Testis (tissue), 2 donors: ENCODE measurements at regions not wholly inside any gene's neighbourhood (a gene's known extent, or its start where the extent isn't known, plus 50 kb on each side); places are given as distances from the start of the nearest gene placed in this dataset.
A peak's percentile ranks its signal among the peaks of the same experiment; 100 is the strongest.

Experiments used
- DNase-seq: peaks from one replicate; pipeline ENCODE4 v3.0.0-alpha.2; 2019
- H3K27ac ChIP-seq, 2 donors: fragments of 200-600 bp; sonication (generic); one replicate each; pipeline ENCODE4 v1.5.1; 2019
- H3K27me3 ChIP-seq: fragments of 200-600 bp; sonication (generic); one replicate; pipeline ENCODE4 v1.5.1; 2019
- H3K36me3 ChIP-seq: fragments of 200-600 bp; sonication (generic); one replicate; pipeline ENCODE4 v1.5.1; 2017; ENCODE audit warnings: low read depth; ENCODE audit errors: missing control alignments
- H3K4me1 ChIP-seq: fragments of 200-600 bp; sonication (generic); one replicate; pipeline ENCODE4 v1.5.1; 2019
- H3K4me3 ChIP-seq, 2 donors: fragments of 200-600 bp; sonication (generic); one replicate each; pipeline ENCODE4 v1.5.1; 2017 to 2019
- H3K9me3 ChIP-seq: fragments of 200-600 bp; sonication (generic); one replicate; pipeline ENCODE4 v1.5.1; 2017
- POLR2A ChIP-seq: fragments of 450-650 bp; IDR thresholded peaks from one replicate; pipeline ENCODE4 v1.6.1; 2017; ENCODE audit warnings: antibody characterized with exemption, mild to moderate bottlenecking, moderate library complexity
- WGBS, 2 donors: methylation state at CpG; one replicate each; pipeline ENCODE4 v1.1.5; 2018; 5-methylcytosine and 5-hydroxymethylcytosine counted together
- intact Hi-C: fragments of 100-400 bp; cut with DNase I; formaldehyde crosslinking; loops from one replicate; pipeline ENCODE4 v1.15.1; 2023; ENCODE audit warnings: low total_unique reads
- TF ChIP-seq, protein P1 (sequence below), 3 experiments: fragments of 450-650 bp in 2 of 3; fragments of 200-600 bp in 1 of 3; sonication (generic) in 1 of 3; IDR thresholded peaks; one replicate each; pipeline ENCODE4 v1.5.1; 2016 to 2019; ENCODE audit warnings: antibody characterized with exemption in 3 of 3, mild to moderate bottlenecking in 2 of 3, moderate library complexity in 1 of 3

DNA sequence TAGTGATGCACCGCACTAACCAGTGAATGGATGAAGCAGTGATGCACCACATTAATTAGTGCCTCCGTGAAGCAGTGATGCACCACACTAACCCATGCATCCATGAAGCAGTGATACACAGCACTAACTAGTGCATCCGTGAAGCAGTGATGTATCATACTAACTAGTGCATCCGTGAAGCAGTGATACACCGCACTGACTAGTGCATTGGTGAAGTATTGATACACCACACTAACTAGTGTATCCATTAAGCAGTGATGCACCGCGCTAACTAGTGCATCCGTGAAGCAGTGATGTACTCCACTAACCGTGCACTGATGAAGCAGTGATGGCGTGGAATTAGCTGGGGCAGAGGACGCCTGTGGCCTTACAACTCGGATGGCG is 80.6 kb upstream of the NKD1 start:
- Histone ChIP-seq H3K4me1 (no peaks in the 10 kb centered on the region), H3K27ac (no peak overlapping the region), H3K27me3 (no peaks in the 10 kb centered on the region), H3K36me3 (no peaks in the 10 kb centered on the region), H3K9me3 (no peaks in the 10 kb centered on the region), H3K4me3 (peak overlapping the region; percentile 7 to 45)
- DNase-seq: no peak
- TF ChIP-seq, protein P1, sequence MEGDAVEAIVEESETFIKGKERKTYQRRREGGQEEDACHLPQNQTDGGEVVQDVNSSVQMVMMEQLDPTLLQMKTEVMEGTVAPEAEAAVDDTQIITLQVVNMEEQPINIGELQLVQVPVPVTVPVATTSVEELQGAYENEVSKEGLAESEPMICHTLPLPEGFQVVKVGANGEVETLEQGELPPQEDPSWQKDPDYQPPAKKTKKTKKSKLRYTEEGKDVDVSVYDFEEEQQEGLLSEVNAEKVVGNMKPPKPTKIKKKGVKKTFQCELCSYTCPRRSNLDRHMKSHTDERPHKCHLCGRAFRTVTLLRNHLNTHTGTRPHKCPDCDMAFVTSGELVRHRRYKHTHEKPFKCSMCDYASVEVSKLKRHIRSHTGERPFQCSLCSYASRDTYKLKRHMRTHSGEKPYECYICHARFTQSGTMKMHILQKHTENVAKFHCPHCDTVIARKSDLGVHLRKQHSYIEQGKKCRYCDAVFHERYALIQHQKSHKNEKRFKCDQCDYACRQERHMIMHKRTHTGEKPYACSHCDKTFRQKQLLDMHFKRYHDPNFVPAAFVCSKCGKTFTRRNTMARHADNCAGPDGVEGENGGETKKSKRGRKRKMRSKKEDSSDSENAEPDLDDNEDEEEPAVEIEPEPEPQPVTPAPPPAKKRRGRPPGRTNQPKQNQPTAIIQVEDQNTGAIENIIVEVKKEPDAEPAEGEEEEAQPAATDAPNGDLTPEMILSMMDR (IDR thresholded peaks at IDR 0.05): no peak
- TF ChIP-seq POLR2A: no peak
- 33 to 41% methylated on average over 7 to 13 of the region's 13 CpGs for WGBS, 2 donors
- intact Hi-C loops: no loop called here

DNA sequence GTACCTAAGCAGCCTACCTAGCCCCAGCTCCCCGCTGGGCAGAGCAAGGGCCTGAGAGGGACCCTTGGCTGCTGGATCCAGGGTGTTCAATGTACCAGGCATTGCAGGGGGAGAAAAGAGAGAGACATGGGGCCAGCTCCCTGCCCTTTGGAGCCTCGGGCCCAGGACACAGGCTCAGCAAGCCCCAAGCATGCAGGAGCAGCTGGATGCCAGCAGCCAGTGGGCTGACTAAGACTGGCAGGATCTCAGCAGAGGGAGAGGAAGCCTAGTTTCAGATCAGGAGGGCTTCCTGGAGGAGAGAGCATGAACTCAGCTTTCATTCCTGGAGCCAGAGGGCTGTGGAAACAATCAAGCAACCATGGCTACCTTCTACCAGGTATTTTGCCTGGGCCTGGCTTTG is 82.0 kb upstream of the NKD1 start:
- 97% methylated on average over 2 of the region's 2 CpGs; no CpG with 5 or more reads in 1 of the 2 donors for WGBS, 2 donors
- Histone ChIP-seq H3K4me3 (no peak overlapping the region), H3K9me3 (no peaks in the 10 kb centered on the region), H3K4me1 (no peaks in the 10 kb centered on the region), H3K36me3 (no peaks in the 10 kb centered on the region), H3K27me3 (no peaks in the 10 kb centered on the region), H3K27ac (no peak overlapping the region)
- no peak for DNase-seq
- intact Hi-C loops: no loop called here
- TF ChIP-seq POLR2A: no peak
- TF ChIP-seq, protein P1 (IDR thresholded peaks at IDR 0.05): no peak

DNA sequence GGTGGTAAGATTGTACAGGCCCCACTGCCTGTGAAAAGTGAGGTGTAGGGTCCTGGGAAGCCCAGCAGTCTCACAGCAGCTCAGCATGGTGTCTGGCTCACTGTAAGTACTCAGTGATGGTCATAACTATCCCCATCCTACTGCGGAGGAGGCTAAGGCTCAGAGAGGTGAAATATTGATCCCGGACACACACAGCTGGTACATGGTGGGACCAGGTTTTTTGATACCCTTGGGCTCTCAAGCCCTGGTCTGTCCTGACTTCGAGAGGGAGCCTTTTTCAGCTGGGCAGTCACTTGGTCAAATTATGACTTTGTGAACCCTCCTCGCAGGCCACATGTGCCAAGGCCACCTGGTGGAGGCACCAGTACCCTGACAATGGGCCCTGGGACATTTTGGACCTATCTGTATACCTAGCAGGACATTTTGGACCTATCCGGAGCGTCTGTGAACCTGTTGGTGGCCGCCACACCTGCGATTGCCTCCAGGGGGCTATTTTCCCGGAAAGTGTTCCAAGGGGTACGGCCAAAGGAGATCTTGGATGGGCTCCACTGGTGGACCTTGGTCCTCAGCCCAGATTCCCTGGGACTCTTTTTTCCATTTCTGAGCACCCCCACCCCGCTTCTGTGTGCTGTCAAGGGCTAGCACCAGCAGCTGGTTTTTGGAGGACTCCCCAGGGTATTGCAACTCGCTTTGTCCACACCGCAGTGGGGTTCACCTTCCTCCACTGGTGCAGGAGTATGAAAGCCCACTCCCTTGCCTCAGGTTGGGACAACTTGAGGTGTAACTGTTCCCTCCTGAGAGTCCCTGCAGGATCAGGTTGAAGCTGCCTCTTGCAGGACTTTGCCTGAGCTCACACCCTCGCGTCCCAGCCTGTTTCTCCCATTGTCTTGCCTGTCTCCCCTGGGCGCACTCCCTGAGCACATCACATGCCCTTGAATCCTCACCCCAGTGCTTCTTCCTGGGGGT is 83.6 kb upstream of the NKD1 start:
- 74 to 89% methylated on average over 3 to 16 of the region's 16 CpGs for WGBS, 2 donors

DNA sequence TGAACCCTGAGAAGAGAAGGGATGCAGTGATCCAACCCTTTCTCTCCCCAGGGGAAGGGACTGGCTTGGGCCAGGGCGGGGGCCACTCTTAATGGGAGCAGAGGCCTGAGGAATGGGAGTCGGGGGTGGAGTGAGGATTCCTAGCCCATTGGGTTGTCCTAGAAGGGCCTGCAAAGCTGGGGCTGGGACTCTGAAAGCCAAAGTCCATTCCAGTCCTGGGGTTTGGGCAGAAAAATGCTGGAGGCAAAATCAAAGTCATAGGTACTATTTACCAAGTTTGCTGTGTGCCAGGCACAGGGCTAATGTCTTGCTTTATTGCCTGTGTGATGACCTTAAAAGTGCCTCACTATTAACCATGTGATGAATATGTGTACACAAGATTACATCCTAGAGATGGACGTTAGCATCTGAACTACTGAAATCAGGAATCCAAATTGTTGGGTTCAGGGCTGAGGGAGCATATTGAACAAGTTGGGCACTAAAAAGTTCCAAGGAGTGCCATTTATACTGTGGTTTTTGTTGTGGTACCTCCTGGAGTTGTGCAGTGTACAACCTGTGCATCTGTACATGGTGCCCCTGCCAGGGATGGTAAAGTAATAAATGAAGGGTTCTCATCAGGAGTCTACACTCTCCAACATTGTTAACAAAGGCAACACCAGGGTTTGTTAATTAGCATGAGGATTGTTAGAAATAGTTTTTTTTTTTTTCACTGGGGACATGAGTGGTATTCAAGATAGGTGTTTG is 84.4 kb upstream of the NKD1 start:
- TF ChIP-seq, protein P1 (IDR thresholded peaks at IDR 0.05): no peak
- no peak for TF ChIP-seq POLR2A
- WGBS, 2 donors: 70 to 85% methylated on average over 3 of the region's 3 CpGs
- Histone ChIP-seq H3K27me3 (no peaks in the 10 kb centered on the region), H3K9me3 (no peaks in the 10 kb centered on the region), H3K36me3 (no peaks in the 10 kb centered on the region), H3K27ac (no peak overlapping the region), H3K4me3 (no peak overlapping the region), H3K4me1 (no peaks in the 10 kb centered on the region)
- intact Hi-C loops: no loop called here
- DNase-seq: no peak

More for the DNA sequence above, 83.6 kb upstream of the NKD1 start:
- no peak for DNase-seq
- intact Hi-C loops: no loop called here
- H3K4me1 ChIP-seq: no peaks in the 10 kb centered on the region
- H3K4me3 ChIP-seq: no peak overlapping the region
- H3K9me3 ChIP-seq: no peaks in the 10 kb centered on the region
- H3K27me3 ChIP-seq: no peaks in the 10 kb centered on the region
- H3K36me3 ChIP-seq: no peaks in the 10 kb centered on the region
- TF ChIP-seq POLR2A: no peak
- TF ChIP-seq, protein P1 (IDR thresholded peaks at IDR 0.05): no peak
- no peak overlapping the region for H3K27ac ChIP-seq
